H1 (cell line): ENCODE measurements at regions not wholly inside any gene's neighbourhood (a gene's known extent, or its start where the extent isn't known, plus 50 kb on each side); places are given as distances from the start of the nearest gene placed in this dataset.

Experiments
- EP300 ChIP-seq, 2 experiments: IDR thresholded peaks; 1 replicate in 1 of 2; 2 replicates in 1 of 2; pipeline ENCODE4 v1.6.1; 2011 to 2012; ENCODE audit warnings: low read depth in 2 of 2, low read length in 2 of 2, mild to moderate bottlenecking in 2 of 2, borderline replicate concordance in 1 of 2, inconsistent platforms in 1 of 2, moderate library complexity in 1 of 2
- SIN3A ChIP-seq, 2 experiments: IDR thresholded peaks in 1 of 2; conservative IDR thresholded peaks in 1 of 2; 2 replicates each; pipeline ENCODE4 v1.6.1; 2011 to 2012; ENCODE audit warnings: low read length in 2 of 2, improper control_type of control experiment in 1 of 2, low read depth in 1 of 2, mild to moderate bottlenecking in 1 of 2

GRCh38 chr1:193726722-193727121 is 540.3 kb upstream of the B3GALT2 start (continued):
- TF ChIP-seq EP300 (IDR thresholded peaks at IDR 0.05; ENCODE audit: borderline replicate concordance in 1 of 2, low read depth in 2 of 2, low read length in 2 of 2) (no peak), SIN3A (conservative IDR thresholded peaks at IDR 0.05 in 1 of 2, IDR thresholded peaks at IDR 0.05 in 1 of 2; ENCODE audit: low read depth in 1 of 2, low read length in 2 of 2) (no peak)
